HUDEP-2 (cell line): ENCODE measurements at regions not wholly inside any gene's neighbourhood (a gene's known extent, or its start where the extent isn't known, plus 50 kb on each side); places are given as distances from the start of the nearest gene placed in this dataset.
"Not testable (repeated sequence)": the region's sequence is repeated elsewhere in the genome, so short reads cannot be mapped to it uniquely, and the experiment has no call there.

Experiments
- DNase-seq, 76 experiments: peaks; one replicate each; lab custom pipeline; 2025; ENCODE audit not compliant: unreplicated experiment in 76 of 76; lab: John Stamatoyannopoulos, UW

DNA sequence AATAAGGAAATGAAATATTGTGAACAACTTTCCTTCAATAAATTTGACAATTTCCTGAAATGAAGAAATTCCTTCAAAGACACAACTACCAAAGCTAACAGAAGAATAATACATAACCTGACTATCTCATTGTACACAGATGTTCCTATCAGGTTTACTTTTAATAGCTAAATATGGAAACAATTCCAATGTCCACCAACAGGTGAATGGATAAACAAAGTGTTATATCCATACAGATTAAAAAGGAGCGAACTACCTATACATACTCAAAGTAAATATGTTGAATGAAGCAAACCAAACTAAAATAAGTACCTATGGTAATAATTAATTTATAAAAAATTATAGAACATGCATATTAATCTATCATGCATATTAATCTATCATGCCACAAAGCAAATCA lies 554.9 kb downstream of the PPP4R3C start:
- DNase-seq, result no peak

DNA sequence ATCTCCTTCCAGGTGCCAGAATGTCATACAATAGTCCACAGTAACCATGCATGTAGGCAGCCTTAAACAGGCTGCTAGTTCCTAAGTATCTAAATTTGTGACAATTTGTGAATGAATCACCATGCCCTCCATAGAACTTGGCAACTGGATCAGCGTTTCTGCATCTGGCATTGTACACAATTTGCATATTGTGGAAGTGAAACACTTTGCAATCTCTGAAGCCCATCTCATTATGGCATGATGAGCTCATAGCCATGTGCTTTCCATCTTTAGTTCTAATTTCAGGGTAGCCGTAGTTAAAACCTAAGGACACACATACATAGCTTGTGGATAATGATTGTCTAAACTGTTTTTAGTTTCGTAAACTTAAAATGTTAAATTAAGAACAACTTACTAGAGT lies 573.6 kb downstream of the PPP4R3C start:
- DNase-seq, result no peak

DNA sequence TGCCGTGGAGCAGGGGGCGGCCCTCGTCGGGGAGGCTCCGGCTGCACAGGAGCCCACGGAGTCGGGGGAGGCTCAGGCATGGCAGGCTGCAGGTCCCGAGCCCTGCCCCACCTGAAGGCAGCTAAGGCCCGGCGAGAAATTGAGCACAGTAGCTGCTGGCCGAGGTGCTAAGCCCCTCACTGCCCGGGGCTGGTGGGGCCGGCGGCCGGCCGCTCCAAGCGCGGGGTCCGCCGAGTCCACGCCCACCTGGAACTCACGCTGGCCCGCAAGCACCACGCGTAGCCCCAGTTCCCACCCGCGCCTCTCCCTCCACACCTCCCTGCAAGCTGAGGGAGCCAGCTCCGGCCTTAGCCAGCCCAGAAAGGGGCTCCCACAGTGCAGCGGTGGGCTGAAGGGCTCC lies 589.4 kb downstream of the PPP4R3C start:
- no peak for DNase-seq

DNA sequence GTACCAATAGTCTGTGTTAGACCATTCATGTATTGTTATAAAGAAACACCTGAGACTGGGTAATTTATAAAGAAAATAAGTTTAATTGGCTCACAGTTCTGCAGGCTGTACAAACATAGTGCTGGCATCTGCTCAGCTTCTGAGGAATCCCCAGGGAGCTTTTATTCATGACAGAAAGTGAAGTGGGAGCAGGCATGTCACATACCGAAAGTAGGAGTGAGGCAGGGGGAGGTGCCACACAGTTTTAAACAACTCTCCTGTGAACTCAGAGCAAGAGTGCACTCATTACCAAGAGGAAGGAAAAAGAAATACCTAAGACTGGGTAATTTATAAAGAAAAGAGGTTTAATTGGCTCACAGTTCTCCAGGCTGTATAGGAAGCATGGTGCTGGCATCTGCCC lies 591.2 kb downstream of the PPP4R3C start:
- DNase-seq, result no peak

DNA sequence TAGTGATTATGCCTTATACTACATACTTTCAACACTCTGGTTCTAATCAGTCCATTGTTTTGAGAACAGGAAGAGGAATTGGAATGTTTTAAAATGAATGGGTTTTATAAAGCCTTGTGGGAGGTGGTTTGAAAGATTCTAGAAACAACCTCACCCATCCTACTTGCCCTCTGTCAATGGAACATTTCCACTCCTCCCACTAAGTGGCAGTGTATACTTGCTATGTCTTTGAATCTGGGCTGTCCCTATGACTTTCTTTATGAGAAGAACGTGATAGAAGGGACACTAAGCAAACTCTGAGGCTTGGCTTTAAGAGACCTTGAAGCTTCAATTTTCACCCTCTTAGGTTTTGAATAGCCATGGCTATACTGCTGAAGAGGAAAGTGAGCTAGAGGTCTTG lies 611.2 kb downstream of the PPP4R3C start:
- DNase-seq, result peak in 1 of 76 experiments; percentile 0

DNA sequence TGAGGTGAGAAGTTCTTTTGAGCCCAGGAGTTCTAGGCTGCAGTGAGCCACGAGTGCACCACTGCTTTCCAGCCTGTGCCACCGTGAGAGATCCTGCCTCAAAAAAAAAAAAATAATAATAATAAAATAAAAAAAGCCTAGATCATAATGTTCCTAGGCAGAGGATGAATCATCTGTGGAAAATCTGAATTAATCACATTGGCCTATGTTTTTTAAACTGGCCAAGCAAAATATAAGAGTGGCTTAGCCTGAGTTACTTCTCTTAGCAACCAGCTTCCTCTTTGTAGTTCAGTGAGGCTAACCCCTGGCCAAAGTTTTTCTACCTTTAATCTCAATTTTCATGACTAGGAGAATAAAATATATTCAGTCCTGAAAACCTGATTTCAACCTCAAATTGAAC lies 614.6 kb downstream of the PPP4R3C start:
- no peak for DNase-seq

DNA sequence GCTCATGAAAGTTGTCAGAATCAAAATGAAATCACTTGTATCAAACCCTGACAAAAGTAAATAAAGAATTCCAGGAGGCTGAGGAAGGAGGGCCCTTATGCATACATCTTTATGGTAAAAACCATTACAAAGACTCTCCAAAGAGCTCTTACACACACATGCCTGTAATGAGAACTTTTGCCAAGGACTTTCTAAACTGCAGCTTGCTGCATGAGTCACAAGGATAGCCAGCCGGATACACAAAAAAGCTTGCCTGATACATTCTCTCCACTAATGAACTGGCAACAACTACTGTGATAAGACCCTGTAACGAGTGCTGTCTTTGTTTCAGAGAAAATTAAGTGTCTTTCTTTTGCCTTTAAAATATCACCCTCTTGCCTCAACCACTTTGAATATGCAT lies 618.1 kb downstream of the PPP4R3C start:
- DNase-seq, result no peak

DNA sequence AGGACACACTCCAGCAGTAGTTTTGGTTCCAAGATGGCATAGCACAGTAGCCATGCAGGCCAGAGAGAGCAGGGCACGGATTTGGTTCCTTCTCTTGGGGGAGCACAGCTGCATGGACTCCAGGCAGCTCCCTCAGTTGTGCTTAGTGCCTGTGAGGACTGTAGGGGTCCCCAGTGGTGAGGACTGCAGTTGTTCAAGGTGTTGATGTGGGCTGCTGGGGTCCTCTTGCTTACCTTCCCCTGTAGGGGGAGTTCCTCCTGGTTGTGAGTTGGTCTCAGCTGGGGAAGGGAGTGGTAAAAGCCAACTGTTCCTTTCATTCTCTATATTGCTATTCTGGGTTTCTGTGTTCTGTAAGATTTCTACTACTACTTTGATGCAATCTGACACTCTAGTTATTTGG lies 606.5 kb downstream of the MAGEB5 start:
- no peak for DNase-seq

DNA sequence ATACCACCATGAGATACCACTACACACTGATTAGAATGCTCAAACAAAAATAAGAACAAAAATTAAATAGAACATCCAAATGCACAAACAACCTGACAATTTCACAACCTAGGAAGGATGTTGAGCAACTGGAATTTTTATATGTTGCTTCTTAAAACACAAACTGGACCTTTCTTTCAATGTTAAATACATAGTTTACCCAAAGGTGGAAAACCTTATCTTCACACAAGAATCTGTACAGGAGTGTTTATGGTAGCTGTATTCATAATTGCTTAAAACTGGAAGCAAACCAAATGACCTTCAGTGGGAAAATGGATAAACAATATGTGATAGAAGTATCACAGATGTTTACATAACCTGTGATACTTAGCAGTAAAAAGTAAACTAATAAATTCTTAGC lies 573.8 kb downstream of the MAGEB5 start:
- no peak for DNase-seq

DNA sequence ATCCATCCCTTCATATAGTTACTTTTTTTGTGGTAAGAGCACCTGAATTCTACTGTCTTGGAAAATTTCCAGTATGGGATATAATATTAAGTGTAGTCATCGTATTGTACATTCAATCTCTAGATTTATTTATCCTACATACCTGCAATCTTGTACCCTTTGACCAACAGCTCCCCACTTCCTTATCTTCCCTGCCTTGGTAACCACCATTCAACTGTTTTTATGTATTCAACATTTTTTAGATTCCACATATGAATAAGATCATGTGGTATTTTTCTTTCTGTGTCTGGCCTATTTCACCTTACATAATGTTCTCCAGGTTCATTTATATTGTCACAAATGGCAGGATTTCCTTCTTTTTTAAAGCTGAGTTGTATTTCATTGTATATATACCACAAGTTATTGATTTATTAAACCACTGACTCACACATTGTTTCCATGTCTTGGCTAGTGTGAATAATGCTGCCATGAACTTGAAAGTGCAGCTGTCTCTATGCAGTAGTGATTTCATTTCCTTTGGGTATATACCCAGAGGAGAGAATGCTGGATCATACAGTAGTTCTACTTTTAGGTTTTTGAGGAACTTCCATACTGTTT lies 572.5 kb downstream of the MAGEB5 start:
- DNase-seq, result no peak

DNA sequence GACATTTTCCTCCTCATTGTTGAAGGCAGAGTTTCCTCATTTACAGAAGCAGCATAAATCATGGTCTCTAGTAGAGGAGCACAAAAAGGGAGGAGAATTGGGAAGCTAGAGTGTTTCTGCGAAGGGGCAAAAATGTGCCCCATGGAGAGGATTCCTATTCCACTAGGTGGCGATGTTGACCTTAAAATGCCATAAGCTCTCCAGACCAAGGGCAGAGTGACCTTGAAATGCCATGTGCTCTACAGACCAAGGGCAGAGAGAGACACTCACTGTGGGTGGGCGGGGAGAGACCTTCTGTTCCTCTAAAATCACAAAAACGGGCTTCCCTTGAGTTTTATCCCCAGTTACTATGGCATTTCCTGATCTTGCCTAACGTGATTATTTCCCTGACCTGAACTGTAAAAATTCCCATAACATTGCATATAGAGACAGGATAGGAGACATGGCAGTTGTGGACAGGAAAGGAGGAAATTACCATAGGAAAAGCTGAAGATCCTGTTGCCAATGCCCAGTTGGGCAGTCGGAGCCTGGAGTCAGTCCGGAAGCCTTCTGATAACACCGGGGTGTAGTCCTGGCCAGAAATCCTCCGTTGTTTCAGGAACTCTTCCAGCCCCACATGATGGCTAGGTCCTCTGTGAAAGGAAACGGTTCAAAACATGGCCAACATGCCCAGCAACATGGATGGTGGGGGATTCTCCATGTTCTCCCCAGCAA lies 567.7 kb downstream of the MAGEB5 start:
- DNase-seq, result peak in 17 of 76 experiments; percentile 0 to 36 (median 8)

DNA sequence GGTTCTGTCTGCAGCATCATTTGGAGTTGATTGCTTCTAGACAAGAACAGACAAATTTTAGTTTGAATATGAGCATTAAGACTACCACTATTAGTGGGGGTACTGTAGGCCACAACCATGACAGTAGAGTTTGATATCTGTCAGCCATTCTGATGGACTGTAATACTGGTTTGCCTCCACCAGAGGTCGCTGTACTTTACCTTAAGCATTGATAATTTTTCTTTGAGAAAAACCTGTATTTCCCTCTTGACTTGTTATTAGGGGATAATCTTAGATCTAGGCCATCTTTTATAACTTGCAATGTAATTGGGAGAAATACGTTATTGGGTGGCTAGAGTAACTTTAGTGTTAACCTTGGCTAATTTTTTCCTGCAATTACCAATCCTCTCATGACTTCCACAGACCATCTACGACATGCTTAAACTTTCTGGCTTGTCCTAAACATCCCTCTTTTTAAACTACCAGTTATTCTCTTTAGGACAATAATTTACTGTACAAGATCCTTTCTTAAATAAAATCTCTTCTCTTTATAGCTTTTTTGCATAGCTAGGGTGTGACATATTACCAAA lies 562.4 kb downstream of the MAGEB5 start:
- peak in 1 of 76 experiments; percentile 0 for DNase-seq

DNA sequence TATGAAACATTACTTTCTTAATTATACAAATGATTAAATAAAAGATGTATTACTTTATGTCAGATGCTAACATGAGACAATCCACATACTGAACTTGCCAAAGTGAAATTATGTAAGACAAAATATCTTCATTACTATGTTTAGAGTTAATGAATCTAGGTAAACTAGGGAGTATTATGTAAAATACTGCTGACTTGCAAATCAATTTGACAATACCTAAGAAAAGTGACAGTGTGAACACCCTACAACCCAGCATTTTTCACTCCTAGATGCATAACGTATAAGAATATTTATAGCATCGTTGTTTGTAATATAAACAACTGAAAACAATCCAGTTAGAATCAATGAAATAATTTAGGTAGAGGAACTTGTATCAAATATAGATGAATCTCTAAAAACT lies 546.3 kb downstream of the MAGEB5 start:
- DNase-seq, result no peak

DNA sequence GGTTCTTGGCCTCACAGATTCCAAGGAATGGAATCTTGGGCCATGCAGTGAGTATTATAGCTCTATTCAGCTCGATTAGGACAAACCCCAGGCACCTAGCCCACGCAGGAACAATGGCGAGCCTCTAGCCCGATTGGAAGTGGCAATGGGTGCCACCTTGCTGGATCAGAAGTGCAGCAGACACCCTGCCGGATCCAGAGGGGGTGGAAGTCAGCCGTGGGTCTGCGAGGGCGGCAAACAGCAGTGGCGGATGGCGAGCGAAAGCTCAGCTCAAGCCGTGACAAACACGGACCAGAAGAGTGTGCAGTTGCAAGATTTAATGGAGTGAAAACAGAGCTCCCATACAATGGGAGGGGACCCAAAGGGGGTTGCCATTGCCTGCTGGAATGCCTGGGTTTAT lies 539.8 kb downstream of the MAGEB5 start:
- DNase-seq, result not testable (repeated sequence)

DNA sequence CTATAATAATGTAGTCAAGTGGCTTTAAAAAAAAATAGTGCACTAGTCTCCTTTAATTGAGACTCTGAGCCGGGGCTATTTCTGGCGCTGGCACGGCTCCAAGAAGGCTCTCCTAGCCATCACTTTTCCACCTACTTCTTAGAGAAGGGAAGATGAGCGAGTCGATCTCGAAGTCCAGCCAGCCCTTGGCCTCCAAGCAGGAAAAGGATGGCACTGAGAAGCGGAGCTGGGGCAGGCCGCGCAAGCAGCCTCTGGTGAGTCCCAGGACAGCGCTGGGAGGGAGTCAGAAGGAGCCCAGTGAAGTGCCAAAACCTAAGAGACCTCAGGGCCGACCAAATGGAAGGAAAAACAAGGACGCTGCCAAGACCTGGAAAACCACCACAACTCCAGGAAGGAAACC lies 531.9 kb downstream of the MAGEB5 start:
- DNase-seq, result peak in 1 of 76 experiments; percentile 0

DNA sequence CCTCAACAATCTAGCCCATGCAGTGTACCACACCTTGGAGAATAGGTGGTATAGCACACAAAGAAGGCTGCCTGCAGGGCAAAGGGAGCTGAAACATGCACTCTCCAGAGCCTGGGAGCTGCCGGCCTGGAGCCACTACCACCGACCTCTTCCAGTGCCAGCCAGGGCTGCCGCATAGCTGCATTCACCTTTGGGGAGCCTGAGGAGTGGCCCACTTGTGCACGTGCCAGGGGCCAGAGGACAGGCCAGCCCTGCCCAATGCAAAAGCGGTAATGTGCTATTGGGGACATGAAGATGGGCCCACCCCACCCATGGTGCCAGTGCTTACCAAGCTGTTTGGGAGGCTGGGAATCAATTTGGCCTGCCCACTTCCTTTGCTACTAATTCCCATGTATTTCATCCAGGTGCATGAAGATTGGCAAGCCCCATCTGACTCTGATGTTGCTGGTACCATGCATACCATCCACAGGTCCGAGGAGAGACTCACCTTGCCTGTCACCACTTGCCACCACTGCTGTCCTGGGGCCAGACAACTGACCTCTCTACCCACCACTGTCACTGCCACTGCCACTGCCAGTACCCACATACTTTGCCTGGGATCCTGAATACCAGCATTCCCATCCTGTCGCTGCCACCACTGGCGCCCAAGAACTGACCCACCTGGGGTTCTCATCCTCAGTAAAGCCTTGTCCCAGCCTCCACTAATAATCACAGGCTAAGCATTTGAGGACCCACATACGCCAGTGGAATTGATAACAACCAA lies 506.9 kb downstream of the MAGEB5 start:
- DNase-seq, result no peak

DNA sequence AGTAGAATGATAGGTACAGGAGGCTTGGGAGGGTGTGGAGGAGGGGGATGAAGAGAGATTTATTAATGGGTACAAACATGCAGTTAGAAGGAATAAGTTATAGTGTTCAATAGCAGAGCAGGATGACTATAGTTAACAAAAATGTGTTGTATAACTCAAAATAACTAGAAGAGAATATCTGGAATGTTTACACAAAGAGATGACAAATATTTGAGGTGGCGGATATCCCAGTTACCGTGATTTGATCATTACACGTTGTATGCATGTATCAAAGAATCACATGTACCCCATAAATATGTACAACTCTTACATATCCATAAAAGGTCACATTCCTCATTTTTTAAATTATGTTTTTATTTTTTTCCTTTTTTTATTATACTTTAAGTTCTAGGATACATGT lies 456.6 kb downstream of the MAGEB5 start:
- no peak for DNase-seq

DNA sequence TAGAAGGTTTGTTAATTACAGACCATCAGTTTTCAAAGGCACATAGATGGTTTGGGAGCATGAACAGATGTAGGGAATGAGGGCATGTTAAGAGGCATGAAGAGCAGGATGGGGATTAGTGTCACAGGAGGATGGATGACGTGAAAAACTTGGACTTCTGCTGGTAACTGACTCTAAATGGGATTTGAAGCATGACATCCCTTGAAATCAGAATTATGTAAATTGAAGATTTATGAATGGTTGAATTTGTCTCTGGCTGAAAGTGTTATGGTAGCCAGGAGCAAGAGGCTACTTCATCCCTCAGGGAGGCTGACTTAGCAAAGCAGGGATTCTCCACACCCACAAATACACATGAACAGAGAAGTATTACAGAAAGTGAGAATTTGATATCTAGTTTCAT lies 454.6 kb downstream of the MAGEB5 start:
- no peak for DNase-seq

DNA sequence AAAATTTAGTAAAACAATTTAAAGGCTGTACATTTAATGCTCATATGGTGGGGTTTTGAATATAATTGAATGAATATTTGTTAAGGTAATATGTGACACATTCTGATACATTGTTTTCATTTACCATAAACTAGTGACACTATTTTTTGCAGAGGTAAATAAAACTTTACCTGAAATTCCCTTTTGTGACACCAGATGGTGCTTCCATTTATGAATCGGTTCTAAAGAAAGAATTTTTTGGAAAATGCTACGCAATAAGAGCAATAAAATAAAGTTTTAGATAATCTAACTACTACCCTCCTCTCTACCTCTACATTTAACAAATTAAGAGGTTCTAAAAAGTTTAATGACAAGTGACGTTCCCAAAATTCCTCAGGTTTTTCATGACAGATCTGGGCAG lies 448.9 kb downstream of the MAGEB5 start:
- DNase-seq, result no peak

DNA sequence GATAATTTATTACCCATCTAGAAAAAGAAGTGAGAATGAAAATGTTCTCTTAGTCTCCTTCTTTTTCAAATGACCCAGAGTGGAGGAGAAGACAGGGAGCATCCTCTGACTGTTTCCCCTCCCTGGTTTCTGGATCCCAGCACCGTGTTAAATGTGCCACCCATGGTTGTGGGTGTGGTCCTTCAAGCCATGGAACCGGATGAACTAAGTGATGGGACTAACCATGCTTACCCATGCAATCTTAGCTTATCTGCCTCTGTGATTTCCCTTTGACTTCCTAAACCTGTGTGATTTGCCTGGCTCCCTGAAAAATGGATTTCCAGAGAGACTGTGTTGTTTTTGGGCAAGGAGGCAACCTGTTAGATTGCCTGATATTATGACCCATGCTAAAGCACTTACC lies 437.1 kb downstream of the MAGEB5 start:
- DNase-seq, result no peak

DNA sequence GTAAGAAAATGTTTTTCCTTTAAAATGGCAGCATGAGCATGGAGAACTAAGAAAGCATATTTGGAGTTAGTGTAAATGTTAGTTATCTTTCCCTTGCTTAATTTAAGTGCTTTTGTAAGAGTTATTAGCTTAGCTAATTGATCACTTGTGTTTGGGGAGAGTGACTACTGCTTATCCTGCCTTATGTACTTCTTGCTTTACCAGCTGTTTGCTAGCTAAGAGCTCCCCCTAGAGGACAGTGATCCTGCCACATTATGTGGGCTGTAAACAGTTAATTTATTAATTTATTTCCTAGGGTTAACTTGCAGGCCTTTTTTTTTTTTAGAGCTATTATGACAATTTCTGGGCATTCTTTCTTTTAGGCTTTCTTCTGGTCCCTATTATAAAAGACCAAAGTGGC lies 435.8 kb downstream of the MAGEB5 start:
- peak in 19 of 76 experiments; percentile 0 to 40 (median 1) for DNase-seq

DNA sequence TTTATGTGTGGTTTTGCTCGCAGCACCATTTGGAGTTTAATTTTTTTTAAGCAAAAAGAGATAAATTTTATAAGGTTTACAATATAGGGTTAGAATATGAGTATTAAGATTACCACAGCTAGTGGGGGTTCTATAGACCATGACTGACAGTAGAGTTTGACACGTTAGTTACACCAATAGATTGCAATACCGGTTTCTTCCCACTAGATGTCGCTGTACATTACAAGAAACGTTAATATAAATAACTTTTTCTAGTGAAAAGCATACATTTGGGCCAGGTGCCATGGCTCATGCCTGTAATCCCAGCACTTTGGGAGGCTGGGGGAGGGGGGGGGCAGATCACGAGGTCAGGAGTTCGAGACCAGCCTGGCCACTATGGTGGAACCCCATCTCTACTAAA lies 433.6 kb downstream of the MAGEB5 start:
- peak in 11 of 76 experiments; percentile 0 to 27 (median 1) for DNase-seq
